IgD-negative memory B cell (primary cell): ENCODE measurements at regions not wholly inside any gene's neighbourhood (a gene's known extent, or its start where the extent isn't known, plus 50 kb on each side); places are given as distances from the start of the nearest gene placed in this dataset.
A peak's percentile ranks its signal among the peaks of the same experiment; 100 is the strongest.

Experiments
- H3K27ac Mint-ChIP-seq, 3 donors: one replicate each; pipeline ENCODE4 v1.8.0; 2020 to 2022; ENCODE audit warnings: mild to moderate bottlenecking in 3 of 3, mixed read lengths in 3 of 3, moderate library complexity in 1 of 3
- H3K27me3 Mint-ChIP-seq: one replicate; pipeline ENCODE4 v1.8.0; 2021; ENCODE audit warnings: mixed read lengths
- H3K36me3 Mint-ChIP-seq: one replicate; pipeline ENCODE4 v1.8.0; 2020; ENCODE audit warnings: mild to moderate bottlenecking, mixed read lengths
- H3K4me1 Mint-ChIP-seq, 3 donors: one replicate each; pipeline ENCODE4 v1.8.0; 2020 to 2022; ENCODE audit warnings: mixed read lengths in 3 of 3, mild to moderate bottlenecking in 1 of 3
- H3K4me3 Mint-ChIP-seq, 4 donors: one replicate each; pipeline ENCODE4 v1.8.0; 2020 to 2022; ENCODE audit warnings: mild to moderate bottlenecking in 4 of 4, mixed read lengths in 4 of 4, moderate library complexity in 3 of 4
- H3K9me3 Mint-ChIP-seq, 3 donors: one replicate each; pipeline ENCODE4 v1.8.0; 2020 to 2021; ENCODE audit warnings: mixed read lengths in 3 of 3, mild to moderate bottlenecking in 1 of 3

DNA sequence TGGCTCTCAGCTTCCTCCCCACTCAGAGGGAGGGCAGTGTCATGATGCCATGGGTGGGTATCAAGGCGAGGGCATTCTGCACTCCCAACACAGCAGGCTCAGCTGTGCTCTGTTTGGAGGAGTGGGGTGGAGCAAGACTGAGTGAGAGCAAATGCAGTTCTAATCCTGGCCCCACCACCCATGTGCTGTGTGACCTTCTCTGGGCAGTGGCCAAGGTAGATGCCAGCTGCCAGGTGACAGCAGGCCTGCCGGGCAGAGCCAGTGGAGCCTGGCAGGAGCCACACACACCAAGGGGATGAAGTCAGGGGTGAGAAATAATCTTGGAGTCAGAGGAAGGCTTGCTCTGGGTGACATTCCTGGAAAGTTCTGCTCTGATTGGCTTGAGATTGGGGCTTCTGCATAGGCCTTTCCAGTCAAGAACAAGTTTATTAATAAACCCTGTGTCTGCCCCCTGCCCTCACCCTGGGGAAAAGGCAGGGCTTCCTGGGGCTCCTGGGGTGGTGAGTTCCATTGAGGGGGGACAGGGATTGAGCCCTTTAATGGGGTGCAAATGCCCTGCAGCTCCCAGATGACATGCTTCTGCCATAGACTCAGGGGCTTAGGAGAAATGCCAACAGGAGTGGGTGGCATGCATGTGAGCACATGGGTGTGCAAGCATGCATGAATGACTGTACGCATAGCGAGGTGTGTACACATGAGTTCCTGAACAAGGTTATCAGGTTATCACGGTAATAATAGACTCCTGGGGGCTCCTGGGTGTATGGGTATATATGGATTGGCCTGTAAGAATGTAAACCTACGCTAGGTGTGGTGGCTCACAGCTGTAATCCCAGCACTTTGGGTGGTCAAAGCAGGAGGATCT, 134.2 kb downstream of the MRPL14 start:
- Mint-ChIP-seq H3K36me3 (no peaks in the 10 kb centered on the region), H3K27ac (no peak overlapping the region), H3K9me3 (no peaks in the 10 kb centered on the region), H3K4me3 (no peak overlapping the region), H3K27me3 (no peaks in the 10 kb centered on the region), H3K4me1 (peaks cover 0 to 2% (median 0%) of the 10 kb centered on the region in 3 donors)

DNA sequence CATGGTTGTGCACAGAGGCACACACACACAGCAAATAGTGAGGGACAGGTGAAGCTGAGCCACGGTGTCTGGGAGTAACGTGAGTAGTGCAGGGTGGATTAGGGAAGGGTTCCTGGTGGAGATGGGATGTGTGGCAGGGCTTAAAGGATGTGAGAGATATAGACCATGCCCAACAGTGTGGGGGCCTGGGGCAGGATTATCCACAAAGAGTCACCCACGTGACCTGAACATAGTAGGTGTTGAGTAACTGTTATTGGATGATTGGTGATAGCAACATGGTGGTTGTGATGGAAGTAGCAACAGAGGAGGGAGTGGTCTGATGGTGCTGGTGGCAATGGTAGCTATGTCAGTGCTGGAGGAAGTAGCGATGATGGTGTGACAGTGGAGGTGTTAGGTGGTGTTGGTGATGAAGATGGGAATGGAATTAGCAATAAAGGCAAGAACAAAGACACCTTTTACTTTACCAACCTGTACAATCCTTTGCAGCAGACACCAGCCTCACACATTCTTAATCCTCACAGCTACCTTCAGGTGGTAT, 135.1 kb downstream of the MRPL14 start:
- no peak overlapping the region for H3K4me3 Mint-ChIP-seq
- no peaks in the 10 kb centered on the region for H3K27me3 Mint-ChIP-seq
- no peaks in the 10 kb centered on the region for H3K9me3 Mint-ChIP-seq
- peaks cover 0 to 2% (median 0%) of the 10 kb centered on the region in 3 donors for H3K4me1 Mint-ChIP-seq
- no peaks in the 10 kb centered on the region for H3K36me3 Mint-ChIP-seq
- peak overlapping the region in 1 of 3 donors; percentile 21 for H3K27ac Mint-ChIP-seq

DNA sequence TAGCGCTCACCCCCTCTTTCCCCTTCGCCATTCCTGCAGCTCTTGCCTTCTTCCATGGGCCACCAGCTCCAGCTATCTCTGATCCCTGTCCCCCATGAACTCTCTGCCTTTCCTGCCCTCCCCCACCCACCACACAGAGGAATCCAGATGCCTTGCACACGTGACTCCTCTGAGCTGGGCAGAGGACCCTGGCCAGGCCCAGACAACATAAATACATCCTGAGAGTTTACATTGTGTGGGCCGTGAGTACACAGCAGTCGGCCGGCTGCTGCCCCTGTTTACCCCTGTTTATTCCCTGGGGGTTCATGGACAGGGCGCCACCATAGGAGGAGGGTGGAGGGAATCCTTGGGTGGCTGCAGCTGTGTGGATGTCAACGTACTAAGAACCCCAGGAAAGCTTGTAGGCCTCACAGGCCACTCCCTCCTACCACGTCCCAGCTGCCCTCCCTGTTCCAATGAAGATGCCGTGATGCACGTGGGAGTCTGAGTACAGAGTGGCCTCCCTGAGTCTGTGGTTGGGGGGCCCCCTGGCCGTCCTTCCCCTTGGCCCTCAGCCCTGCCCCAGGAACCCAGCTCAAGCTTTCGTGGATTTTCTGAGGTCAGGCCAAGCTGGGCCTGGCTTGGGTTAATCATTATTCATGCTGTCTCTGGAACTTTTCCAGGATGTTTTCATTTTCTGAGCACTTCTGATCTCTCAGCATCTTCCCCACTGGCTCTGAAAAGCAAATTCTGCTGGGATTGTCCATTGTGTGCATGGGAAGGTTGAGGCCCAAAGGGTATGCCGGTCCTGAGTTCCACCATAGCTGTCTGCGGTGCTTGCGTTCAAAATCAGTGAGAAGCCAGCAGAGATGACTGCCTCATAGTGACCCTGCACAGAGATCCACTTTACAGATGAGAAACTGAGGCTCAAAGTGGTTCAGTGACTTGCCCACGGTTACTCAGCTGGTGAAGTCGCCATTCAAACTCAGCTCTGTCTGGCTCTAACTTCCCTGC, 136.3 kb downstream of the MRPL14 start:
- no peaks in the 10 kb centered on the region for H3K9me3 Mint-ChIP-seq
- peaks cover 0 to 2% (median 0%) of the 10 kb centered on the region in 3 donors for H3K4me1 Mint-ChIP-seq
- no peak overlapping the region for H3K4me3 Mint-ChIP-seq
- H3K27me3 Mint-ChIP-seq = peaks cover 3% of the 10 kb centered on the region
- H3K27ac Mint-ChIP-seq = no peak overlapping the region
- no peaks in the 10 kb centered on the region for H3K36me3 Mint-ChIP-seq

DNA sequence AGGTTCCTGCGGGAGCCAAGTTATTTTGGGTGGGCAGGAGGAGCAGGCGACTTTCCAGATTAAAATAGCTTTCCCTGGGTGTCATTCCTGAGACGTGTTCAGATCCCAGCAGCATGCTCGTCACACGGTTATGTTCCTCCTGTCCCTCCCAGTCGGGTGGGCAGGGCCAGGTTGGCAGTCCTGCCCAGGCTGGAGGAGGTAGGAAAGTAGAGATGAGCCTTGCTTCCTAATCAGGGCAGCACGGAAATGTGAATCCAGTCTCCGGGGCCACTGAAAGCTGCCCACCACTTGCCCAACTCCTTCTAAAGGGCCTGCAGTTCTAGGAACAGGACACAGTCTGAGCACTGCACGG, 137.0 kb downstream of the MRPL14 start:
- H3K27me3 Mint-ChIP-seq = peaks cover 5% of the 10 kb centered on the region
- H3K27ac Mint-ChIP-seq = no peak overlapping the region
- peaks cover 0 to 2% (median 0%) of the 10 kb centered on the region in 3 donors for H3K4me1 Mint-ChIP-seq
- no peaks in the 10 kb centered on the region for H3K36me3 Mint-ChIP-seq
- no peaks in the 10 kb centered on the region for H3K9me3 Mint-ChIP-seq
- no peak overlapping the region for H3K4me3 Mint-ChIP-seq

DNA sequence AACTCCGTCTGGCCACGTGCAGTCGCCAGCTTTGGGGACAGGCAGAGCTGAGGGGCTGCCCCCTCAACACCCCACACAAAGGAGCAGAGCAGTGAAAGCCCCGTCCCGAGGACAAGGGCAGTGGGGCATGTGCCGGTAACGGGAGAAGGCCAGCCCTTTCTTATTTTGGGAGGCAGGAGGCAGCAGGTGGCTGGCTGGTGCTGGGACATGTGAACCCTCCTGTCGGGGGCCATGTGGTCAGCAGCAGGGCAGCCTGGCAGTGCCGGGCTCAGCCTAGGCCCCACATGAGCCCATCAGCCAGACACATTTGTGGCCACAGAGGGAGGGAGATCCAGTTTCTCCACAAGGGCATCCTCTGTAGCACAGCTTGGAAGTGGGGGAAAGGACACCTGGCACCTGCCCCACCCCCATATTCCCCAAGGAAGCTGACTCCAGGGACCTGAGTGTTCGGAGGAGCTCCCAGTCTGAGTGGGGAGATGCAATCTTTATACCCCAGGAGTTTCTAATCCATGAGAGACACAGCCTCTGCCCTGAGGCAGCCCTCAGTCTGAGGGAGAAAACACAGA, 137.6 kb downstream of the MRPL14 start:
- peaks cover 5% of the 10 kb centered on the region for H3K27me3 Mint-ChIP-seq
- peaks cover 0 to 2% (median 0%) of the 10 kb centered on the region in 3 donors for H3K4me1 Mint-ChIP-seq
- no peaks in the 10 kb centered on the region for H3K36me3 Mint-ChIP-seq
- H3K4me3 Mint-ChIP-seq = peak overlapping the region in 1 of 4 donors; percentile 58
- H3K27ac Mint-ChIP-seq = no peak overlapping the region
- no peaks in the 10 kb centered on the region for H3K9me3 Mint-ChIP-seq

DNA sequence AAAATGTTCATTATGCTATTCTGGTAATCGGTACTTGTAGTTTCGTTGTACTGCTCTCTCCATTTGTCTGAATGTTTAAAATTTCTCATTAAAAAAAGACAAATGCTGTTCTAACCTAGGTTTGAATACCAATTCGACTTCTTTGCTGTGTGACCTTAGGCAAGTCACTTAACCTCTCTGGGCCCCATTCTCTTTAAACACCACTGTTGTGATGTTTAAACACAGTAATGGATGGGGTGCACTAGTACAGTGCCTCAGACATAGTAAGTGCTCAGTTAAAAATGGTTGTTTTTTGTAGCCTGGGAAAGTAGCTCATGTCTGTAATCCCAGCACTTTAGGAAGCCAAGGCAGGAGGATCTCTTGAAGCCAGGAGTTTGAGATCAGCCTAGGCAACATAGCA, 138.5 kb downstream of the MRPL14 start:
- H3K27ac Mint-ChIP-seq = no peak overlapping the region

DNA sequence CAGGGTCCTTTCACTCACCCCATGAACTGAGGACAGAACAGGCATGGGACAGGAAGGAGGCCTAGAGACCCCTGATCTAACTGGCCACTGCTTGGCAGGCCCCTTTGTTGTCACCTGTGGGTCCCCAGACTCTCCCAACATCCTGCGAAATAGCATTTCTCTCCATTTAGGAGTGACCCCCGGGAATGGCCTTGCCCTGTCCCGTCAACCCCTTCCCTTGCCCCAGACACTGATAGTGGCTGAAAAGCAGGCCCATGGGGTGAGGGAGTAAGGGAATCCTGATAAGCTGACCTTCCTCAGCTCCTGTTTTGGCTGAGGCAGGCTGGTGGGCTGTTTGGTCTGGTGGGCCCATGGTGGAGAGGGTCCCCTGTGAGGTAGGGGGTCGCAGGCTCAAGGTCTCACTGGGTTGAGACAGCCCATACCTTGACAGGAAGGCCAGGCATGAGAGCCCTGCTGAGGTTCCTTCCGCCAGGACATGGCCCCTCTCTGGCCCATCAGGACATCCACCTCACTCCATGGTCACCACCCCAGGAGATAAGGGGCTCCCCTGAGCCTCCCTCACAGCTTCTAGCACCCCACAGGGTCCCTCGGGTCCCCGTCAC, 139.3 kb downstream of the MRPL14 start:
- H3K36me3 Mint-ChIP-seq = no peaks in the 10 kb centered on the region
- H3K27me3 Mint-ChIP-seq = peaks cover 5% of the 10 kb centered on the region
- no peaks in the 10 kb centered on the region for H3K4me1 Mint-ChIP-seq
- H3K27ac Mint-ChIP-seq = no peak overlapping the region
- H3K9me3 Mint-ChIP-seq = no peaks in the 10 kb centered on the region
- no peak overlapping the region for H3K4me3 Mint-ChIP-seq

More for the DNA sequence above, 138.5 kb downstream of the MRPL14 start:
- Mint-ChIP-seq H3K4me3 (no peak overlapping the region), H3K36me3 (no peaks in the 10 kb centered on the region), H3K27me3 (peaks cover 5% of the 10 kb centered on the region), H3K4me1 (peaks cover 0 to 2% (median 0%) of the 10 kb centered on the region in 3 donors), H3K9me3 (no peaks in the 10 kb centered on the region)

DNA sequence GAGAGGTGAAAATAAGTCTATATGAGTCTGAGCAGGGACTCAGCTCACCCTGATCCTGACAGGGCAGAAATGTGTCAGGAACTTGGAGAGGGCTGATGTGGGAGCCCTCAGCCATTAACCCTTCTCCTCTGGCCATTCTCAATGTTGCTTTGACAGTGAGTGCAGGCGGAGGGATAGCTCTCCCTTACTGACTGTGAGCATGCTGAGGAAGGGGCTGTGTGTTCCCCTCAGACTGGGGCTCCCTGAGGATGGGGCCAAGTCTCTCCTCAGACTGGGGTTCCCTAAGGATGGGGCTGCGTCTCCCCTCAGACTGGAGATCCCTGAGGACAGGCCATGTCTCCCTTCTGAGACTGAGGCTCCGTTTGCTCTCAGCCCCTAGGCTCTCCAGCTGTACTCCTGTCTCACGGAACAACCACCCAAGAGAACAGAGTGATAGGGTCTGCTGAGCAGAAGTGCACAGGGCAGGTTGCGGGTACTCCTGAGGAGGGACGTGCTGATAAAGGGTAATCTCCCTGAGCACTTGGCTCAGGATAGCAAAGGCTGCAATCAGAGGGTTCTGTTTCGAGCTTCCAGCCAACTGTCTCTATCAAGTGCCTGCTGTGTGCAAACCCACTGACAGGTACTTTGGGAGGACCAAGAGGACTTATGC, 141.0 kb downstream of the MRPL14 start:
- Mint-ChIP-seq H3K4me1 (no peaks in the 10 kb centered on the region), H3K27me3 (peaks cover 5% of the 10 kb centered on the region), H3K4me3 (no peak overlapping the region), H3K36me3 (no peaks in the 10 kb centered on the region), H3K9me3 (no peaks in the 10 kb centered on the region), H3K27ac (no peak overlapping the region)

DNA sequence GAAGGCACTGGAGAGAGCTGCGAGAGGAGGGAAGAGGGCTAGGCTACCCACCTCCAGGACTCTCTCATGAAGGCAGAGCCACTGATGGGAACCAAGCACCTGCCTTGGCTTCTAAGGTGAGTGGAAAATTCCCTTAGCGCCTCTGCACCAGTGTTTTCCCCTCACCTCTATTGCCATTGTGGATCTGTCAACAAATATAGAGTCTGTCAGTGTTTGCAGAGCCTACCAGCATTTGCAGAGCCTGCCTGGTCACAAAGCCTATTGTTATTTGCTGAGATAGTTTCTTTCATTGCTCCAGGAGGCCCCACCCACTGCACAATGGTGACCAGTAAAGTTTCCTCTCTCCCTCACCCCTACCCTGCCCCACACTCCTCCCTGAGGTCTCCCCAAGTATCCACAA, 141.9 kb downstream of the MRPL14 start:
- no peaks in the 10 kb centered on the region for H3K9me3 Mint-ChIP-seq
- peaks cover 1% of the 10 kb centered on the region for H3K36me3 Mint-ChIP-seq
- no peak overlapping the region for H3K27ac Mint-ChIP-seq
- no peak overlapping the region for H3K4me3 Mint-ChIP-seq
- peaks cover 5% of the 10 kb centered on the region for H3K27me3 Mint-ChIP-seq
- H3K4me1 Mint-ChIP-seq = no peaks in the 10 kb centered on the region

DNA sequence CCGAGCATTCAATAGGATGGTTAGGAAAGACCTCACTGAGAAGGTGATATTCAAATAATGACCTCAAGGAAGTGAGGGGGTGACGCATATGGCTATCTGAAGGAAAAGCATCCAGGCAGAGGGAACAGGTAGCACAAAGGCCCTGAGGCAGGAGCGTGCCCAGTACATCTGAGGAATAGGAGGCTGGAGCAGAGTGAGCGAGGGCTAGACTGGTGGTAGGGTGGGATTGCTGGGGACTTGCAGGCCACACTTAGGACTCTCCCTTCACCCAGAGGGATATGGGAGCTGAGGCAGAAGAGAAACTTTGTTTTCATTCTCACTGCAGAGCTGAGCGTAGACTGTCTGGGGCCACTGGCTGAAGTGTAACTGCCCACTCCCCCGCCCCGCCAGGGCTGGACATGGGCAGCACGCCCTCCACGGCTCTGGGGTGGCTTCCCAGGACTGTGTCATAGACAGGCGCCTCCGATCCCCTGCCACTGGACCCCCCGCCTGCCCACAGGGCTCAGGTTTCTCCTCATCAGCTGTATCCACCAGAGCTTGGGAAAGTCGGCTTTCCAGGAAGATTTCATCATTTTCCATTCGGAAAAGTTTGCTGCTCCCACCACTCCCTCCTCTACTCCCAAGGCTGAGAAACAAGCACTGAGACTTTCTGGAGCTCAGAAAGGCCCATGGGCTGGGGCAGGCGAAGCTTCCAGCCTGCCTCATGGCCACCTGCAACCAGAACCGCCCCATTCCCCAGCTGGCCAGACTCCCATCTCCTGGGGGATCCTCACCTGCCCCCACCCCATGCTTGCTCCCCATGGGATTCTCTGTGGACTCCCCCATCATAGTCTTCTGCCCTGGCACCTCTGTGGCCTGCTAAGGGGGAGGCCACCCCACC, 142.6 kb downstream of the MRPL14 start:
- Mint-ChIP-seq H3K27me3 (peaks cover 5% of the 10 kb centered on the region), H3K4me3 (no peak overlapping the region), H3K27ac (no peak overlapping the region), H3K9me3 (no peaks in the 10 kb centered on the region), H3K36me3 (peaks cover 1% of the 10 kb centered on the region), H3K4me1 (no peaks in the 10 kb centered on the region)

DNA sequence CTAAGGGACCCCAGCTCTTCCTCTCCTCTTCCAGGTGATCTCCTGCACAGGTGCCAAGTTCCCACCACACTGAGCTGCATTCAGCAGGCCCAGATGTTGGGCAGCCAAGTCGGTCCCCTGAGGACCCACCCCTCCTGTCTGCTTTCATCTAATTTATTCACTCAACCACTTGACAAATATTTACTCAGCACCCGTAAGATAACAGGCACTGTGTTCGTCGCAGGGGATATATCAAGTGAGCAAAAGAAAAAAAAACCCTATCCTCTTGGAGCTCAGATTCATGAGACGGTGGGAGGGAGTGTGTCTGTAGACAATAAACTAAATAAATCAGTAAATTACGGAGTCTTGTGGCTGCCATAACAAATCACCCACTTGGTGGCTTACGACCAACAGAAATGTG, 143.6 kb downstream of the MRPL14 start:
- no peak overlapping the region for H3K4me3 Mint-ChIP-seq
- H3K27ac Mint-ChIP-seq = no peak overlapping the region
- no peaks in the 10 kb centered on the region for H3K4me1 Mint-ChIP-seq
- H3K27me3 Mint-ChIP-seq = peaks cover 5% of the 10 kb centered on the region
- no peaks in the 10 kb centered on the region for H3K9me3 Mint-ChIP-seq
- H3K36me3 Mint-ChIP-seq = peaks cover 1% of the 10 kb centered on the region

DNA sequence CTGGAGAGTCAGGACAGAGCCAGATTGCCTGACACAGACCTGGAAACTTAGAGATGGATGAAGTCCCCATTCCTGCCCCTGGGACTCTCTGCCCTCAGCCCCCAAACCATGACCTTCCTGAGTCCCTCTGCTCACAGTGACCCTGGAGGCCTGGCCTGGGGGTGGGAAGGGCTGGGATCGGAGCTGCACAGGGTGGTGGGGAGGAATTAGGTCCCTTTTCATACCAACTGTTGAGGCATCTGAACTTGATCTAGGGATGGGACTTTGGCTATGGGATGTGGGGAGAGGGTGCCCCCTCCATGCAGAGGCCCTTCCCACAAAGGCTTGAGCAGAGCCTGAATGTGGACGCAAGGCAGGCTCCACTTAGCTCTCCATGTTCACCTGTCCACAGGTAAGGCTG, 144.1 kb downstream of the MRPL14 start:
- Mint-ChIP-seq H3K27ac (no peak overlapping the region), H3K27me3 (peaks cover 5% of the 10 kb centered on the region), H3K36me3 (peaks cover 1% of the 10 kb centered on the region), H3K4me1 (peaks cover 0 to 1% (median 0%) of the 10 kb centered on the region in 3 donors), H3K4me3 (peak overlapping the region in 1 of 4 donors; percentile 27), H3K9me3 (no peaks in the 10 kb centered on the region)

DNA sequence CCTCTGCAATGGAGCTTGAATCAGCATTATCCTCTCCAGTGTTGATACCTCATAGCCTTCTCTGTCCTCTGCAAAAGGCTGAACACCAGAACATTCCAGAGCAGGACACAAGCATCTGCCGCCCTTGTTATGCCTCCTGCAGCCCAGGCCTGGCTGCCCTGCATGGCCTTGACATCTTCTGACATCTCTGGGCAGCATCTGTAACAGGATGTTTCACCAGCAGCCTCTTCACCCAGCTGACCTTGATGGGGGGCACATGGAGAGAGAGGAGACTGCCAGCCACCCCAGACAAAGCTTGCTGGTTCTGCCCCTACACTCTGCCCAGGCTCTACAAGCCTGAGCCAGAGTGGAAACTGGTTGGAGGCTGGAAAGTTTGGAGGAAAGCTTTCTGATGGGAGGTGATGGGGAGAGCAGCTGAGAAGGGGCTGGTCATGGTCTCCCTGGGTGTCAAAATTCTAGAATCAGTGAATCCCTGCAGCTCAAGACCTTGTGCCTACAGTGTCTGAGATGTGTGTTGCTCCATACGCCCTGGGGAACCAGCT, 145.1 kb downstream of the MRPL14 start:
- Mint-ChIP-seq H3K36me3 (peaks cover 1% of the 10 kb centered on the region), H3K9me3 (no peaks in the 10 kb centered on the region), H3K4me3 (no peak overlapping the region), H3K27ac (no peak overlapping the region), H3K4me1 (peaks cover 0 to 9% (median 0%) of the 10 kb centered on the region in 3 donors), H3K27me3 (peaks cover 12% of the 10 kb centered on the region)
